ENCODE measurements at regions not wholly inside any gene's neighbourhood (a gene's known extent, or its start where the extent isn't known, plus 50 kb on each side); places are given as distances from the start of the nearest gene placed in this dataset.

DNA sequence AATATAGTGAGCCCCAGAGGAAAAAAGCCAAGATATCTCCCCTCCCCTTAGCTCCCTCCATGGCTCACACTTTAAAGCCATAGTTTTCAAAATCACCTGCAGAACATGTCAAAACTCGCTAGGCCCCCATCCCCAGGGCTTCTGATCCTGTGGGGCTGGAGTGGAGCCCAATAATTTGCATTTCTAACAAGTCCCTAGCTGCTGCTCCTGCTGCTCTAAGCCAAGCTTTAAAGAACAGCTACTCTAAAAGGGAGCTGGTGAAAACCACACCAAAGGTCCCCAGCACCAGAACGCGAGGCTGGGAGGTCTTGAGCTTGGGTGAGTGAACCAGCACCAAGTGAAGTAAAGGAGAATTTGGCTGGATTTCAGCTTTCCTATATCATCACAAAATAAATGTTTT is 237.1 kb downstream of the ZNF674 start:
- H3K9me3 ChIP-seq, result peaks cover 0 to 17% (median 0%) of the 10 kb centered on the region in 4 donors
- H3K27ac ChIP-seq, result no peak overlapping the region
- H3K4me3 ChIP-seq, result no peak overlapping the region
- ATAC-seq (ENCODE audit: low FRiP score in 2 of 2) (no peak), DNase-seq (no peak)
- 41 to 74% methylated on average over 3 of the region's 3 CpGs for WGBS, 2 donors
- no peaks in the 10 kb centered on the region for H3K27me3 ChIP-seq
- TF ChIP-seq EP300 (IDR thresholded peaks at IDR 0.05), result no peak
- no peak for TF ChIP-seq POLR2AphosphoS5 (IDR thresholded peaks at IDR 0.05)
- TF ChIP-seq POLR2A (IDR thresholded peaks at IDR 0.05), result no peak
- no peaks in the 10 kb centered on the region for H3K4me1 ChIP-seq
- H3K36me3 ChIP-seq, result no peaks in the 10 kb centered on the region

DNA sequence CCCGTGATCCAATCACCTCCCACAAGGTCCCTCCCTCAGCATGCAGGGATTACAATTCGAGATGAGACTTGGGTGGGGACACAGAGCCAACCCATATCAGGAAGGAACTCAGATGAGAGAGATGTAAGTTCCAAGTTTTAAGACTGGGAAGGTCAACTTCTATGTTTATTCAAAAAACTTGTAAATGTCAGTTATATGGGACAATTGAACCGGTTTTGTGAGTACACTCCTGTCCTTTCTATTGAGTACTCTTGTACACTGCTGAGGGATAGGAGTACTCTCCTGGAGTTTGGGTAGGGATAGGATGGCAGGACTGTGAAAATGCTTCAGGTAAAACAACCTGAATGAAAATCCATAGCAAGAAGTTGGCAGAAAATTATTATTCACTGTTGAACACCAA is 239.1 kb downstream of the ZNF674 start:
- WGBS, 2 donors, result 38 to 77% methylated on average over 1 to 3 of the region's 3 CpGs
- Histone ChIP-seq H3K27me3 (no peaks in the 10 kb centered on the region), H3K9me3 (peaks cover 0 to 17% (median 0%) of the 10 kb centered on the region in 4 donors), H3K36me3 (no peaks in the 10 kb centered on the region), H3K27ac (no peak overlapping the region), H3K4me1 (no peaks in the 10 kb centered on the region), H3K4me3 (no peak overlapping the region)
- TF ChIP-seq, protein P1, sequence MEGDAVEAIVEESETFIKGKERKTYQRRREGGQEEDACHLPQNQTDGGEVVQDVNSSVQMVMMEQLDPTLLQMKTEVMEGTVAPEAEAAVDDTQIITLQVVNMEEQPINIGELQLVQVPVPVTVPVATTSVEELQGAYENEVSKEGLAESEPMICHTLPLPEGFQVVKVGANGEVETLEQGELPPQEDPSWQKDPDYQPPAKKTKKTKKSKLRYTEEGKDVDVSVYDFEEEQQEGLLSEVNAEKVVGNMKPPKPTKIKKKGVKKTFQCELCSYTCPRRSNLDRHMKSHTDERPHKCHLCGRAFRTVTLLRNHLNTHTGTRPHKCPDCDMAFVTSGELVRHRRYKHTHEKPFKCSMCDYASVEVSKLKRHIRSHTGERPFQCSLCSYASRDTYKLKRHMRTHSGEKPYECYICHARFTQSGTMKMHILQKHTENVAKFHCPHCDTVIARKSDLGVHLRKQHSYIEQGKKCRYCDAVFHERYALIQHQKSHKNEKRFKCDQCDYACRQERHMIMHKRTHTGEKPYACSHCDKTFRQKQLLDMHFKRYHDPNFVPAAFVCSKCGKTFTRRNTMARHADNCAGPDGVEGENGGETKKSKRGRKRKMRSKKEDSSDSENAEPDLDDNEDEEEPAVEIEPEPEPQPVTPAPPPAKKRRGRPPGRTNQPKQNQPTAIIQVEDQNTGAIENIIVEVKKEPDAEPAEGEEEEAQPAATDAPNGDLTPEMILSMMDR (IDR thresholded peaks at IDR 0.05), result no peak
- TF ChIP-seq POLR2A (IDR thresholded peaks at IDR 0.05) (no peak), EP300 (IDR thresholded peaks at IDR 0.05) (no peak), POLR2AphosphoS5 (IDR thresholded peaks at IDR 0.05) (no peak)
- DNase-seq (no peak), ATAC-seq (ENCODE audit: low FRiP score in 2 of 2) (no peak)

DNA sequence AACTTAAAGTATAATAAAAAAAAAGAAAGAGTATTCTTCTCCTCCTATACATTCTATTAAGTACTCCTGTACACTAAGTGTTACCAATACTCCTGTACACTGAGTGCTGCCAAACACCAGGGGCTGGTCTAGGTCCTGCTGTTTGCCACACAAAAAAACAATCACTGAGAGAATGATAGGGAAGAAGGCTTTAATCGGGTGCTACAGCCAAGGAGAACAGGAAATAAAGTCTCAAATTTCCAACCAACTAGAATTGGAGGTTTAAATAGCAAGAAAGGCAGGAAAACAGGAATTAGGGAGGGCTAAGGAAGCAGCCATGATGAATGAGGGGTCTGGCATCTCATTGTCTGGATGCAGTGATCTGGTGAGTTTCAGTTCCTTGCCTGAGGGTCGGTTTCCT is 239.8 kb downstream of the ZNF674 start:
- H3K27me3 ChIP-seq, result no peaks in the 10 kb centered on the region
- no peak for DNase-seq
- H3K9me3 ChIP-seq, result peaks cover 0 to 17% (median 0%) of the 10 kb centered on the region in 4 donors
- no peak for ATAC-seq (ENCODE audit: low FRiP score in 2 of 2)
- H3K4me3 ChIP-seq, result no peak overlapping the region
- TF ChIP-seq POLR2A (IDR thresholded peaks at IDR 0.05) (no peak), EP300 (IDR thresholded peaks at IDR 0.05) (no peak), POLR2AphosphoS5 (IDR thresholded peaks at IDR 0.05) (no peak)
- TF ChIP-seq, protein P1 (IDR thresholded peaks at IDR 0.05), result no peak
- WGBS, 2 donors, result 56 to 69% methylated on average over 2 of the region's 2 CpGs
- no peaks in the 10 kb centered on the region for H3K36me3 ChIP-seq
- H3K27ac ChIP-seq, result no peak overlapping the region
- no peaks in the 10 kb centered on the region for H3K4me1 ChIP-seq

DNA sequence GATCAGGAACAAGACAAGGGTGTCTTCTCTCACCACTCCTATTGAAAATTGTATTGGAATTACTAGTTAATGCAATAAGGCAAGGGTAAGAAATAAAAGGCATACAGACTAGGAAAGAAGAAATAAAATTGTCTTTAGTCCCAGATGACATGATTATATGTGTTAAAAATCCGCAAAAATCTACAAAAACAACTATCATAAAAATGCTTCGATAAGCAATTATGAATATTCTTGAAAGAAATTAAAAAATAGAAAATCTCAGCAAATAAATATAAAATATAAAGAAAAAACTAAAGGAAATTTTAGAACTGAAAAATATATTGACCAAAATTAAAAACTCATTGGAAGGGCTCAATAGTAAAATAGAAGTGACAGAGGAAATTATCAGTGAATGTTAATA is 243.3 kb downstream of the ZNF674 start:
- Histone ChIP-seq H3K9me3 (peaks cover 0 to 17% (median 0%) of the 10 kb centered on the region in 4 donors), H3K4me3 (no peak overlapping the region), H3K4me1 (no peaks in the 10 kb centered on the region), H3K27ac (no peak overlapping the region), H3K36me3 (no peaks in the 10 kb centered on the region), H3K27me3 (no peaks in the 10 kb centered on the region)
- TF ChIP-seq, protein P1 (IDR thresholded peaks at IDR 0.05), result no peak
- no peak for TF ChIP-seq EP300 (IDR thresholded peaks at IDR 0.05)
- ATAC-seq (ENCODE audit: low FRiP score in 2 of 2), result no peak
- no peak for DNase-seq
- 79 to 97% methylated on average over 2 of the region's 2 CpGs for WGBS, 2 donors

DNA sequence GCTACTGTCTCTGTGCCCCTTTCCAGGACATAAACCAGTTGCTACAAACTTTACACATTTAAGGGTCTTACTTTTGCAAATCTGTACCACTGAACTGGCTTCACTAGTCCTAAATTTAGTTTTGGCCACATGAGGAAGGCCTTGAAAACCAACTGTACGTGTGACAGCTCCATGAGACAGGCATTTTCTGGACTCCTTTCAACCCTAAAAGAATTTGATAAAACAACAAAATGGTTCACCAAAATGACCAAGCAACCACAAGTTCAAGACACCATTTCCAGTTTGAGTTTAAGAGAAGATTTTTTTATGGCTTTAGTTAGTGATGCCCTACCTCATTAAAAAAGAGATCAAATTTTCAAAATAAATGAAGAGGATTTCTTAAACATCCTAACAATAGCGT is 246.4 kb downstream of the ZNF674 start:
- no peak for DNase-seq
- H3K9me3 ChIP-seq, result no peaks in the 10 kb centered on the region
- H3K4me1 ChIP-seq, result no peaks in the 10 kb centered on the region
- H3K27me3 ChIP-seq, result no peaks in the 10 kb centered on the region
- H3K4me3 ChIP-seq, result no peak overlapping the region
- TF ChIP-seq EP300 (IDR thresholded peaks at IDR 0.05) (no peak), POLR2A (IDR thresholded peaks at IDR 0.05) (no peak), POLR2AphosphoS5 (IDR thresholded peaks at IDR 0.05) (no peak)
- TF ChIP-seq, protein P1 (IDR thresholded peaks at IDR 0.05), result no peak
- no peaks in the 10 kb centered on the region for H3K36me3 ChIP-seq
- 73 to 76% methylated on average over 2 of the region's 2 CpGs for WGBS, 2 donors
- ATAC-seq (ENCODE audit: low FRiP score in 2 of 2), result no peak
- H3K27ac ChIP-seq, result no peak overlapping the region
